Muscle layer of colon (tissue), 2 donors: ENCODE measurements at regions not wholly inside any gene's neighbourhood (a gene's known extent, or its start where the extent isn't known, plus 50 kb on each side); places are given as distances from the start of the nearest gene placed in this dataset.

Experiments used
- H3K27ac ChIP-seq: one replicate; pipeline ENCODE4 v1.7.0; 2013; ENCODE audit warnings: low read depth, mild to moderate bottlenecking, low read length, moderate library complexity
- H3K27me3 ChIP-seq, 2 donors: one replicate each; pipeline ENCODE4 v1.7.0; 2013; ENCODE audit warnings: low read length in 2 of 2, mild to moderate bottlenecking in 2 of 2; ENCODE audit not compliant: insufficient read depth in 2 of 2, control insufficient read depth in 1 of 2
- H3K36me3 ChIP-seq: one replicate; pipeline ENCODE4 v1.7.0; 2013; ENCODE audit warnings: mild to moderate bottlenecking, low read length; ENCODE audit not compliant: insufficient read depth
- H3K4me1 ChIP-seq: one replicate; pipeline ENCODE4 v1.7.0; 2013; ENCODE audit warnings: mild to moderate bottlenecking, low read length; ENCODE audit not compliant: insufficient read depth
- H3K4me3 ChIP-seq, 2 donors: one replicate each; pipeline ENCODE4 v1.7.0; 2013; ENCODE audit warnings: low read length in 2 of 2, low read depth in 1 of 2, mild to moderate bottlenecking in 1 of 2, moderate library complexity in 1 of 2
- H3K9ac ChIP-seq: one replicate; pipeline ENCODE4 v1.7.0; 2013; ENCODE audit warnings: low read length
- H3K9me3 ChIP-seq: one replicate; pipeline ENCODE4 v1.7.0; 2013; ENCODE audit warnings: mild to moderate bottlenecking, low read length
- donor health status: abdominal sarcoma.
- donor health status: Adenocarcinoma of cecum.

- H3K4me1 ChIP-seq, result peaks cover 12% of the 10 kb centered on the region
- H3K27me3 ChIP-seq, result no peaks in the 10 kb centered on the region
- no peak overlapping the region for H3K9ac ChIP-seq
- no peaks in the 10 kb centered on the region for H3K9me3 ChIP-seq
- no peaks in the 10 kb centered on the region for H3K36me3 ChIP-seq
- no peak overlapping the region for H3K27ac ChIP-seq
- no peak overlapping the region for H3K4me3 ChIP-seq
Measured at GRCh38 chr15:87619161-87619960, 637.2 kb downstream of the NTRK3 start.

- Histone ChIP-seq H3K9me3 (no peaks in the 10 kb centered on the region), H3K27ac (no peak overlapping the region), H3K36me3 (no peaks in the 10 kb centered on the region), H3K4me1 (peaks cover 12% of the 10 kb centered on the region), H3K9ac (no peak overlapping the region), H3K27me3 (no peaks in the 10 kb centered on the region), H3K4me3 (no peak overlapping the region)
Measured at GRCh38 chr15:87618203-87618725, 638.3 kb downstream of the NTRK3 start.

- no peaks in the 10 kb centered on the region for H3K36me3 ChIP-seq
- H3K9ac ChIP-seq, result no peak overlapping the region
- no peak overlapping the region for H3K4me3 ChIP-seq
- H3K9me3 ChIP-seq, result no peaks in the 10 kb centered on the region
- H3K4me1 ChIP-seq, result peaks cover 12% of the 10 kb centered on the region
- no peak overlapping the region for H3K27ac ChIP-seq
- H3K27me3 ChIP-seq, result no peaks in the 10 kb centered on the region
Measured at GRCh38 chr15:87614704-87615103, 641.8 kb downstream of the NTRK3 start.

GRCh38 chr15:87610366-87610765 lies 646.2 kb downstream of the NTRK3 start:
- peaks cover 4% of the 10 kb centered on the region for H3K4me1 ChIP-seq
- no peak overlapping the region for H3K9ac ChIP-seq
- no peaks in the 10 kb centered on the region for H3K36me3 ChIP-seq
- no peaks in the 10 kb centered on the region for H3K9me3 ChIP-seq
- H3K27me3 ChIP-seq, result no peaks in the 10 kb centered on the region
- H3K27ac ChIP-seq, result no peak overlapping the region
- H3K4me3 ChIP-seq, result no peak overlapping the region

GRCh38 chr15:87609894-87610293 lies 646.6 kb downstream of the NTRK3 start:
- Histone ChIP-seq H3K4me3 (no peak overlapping the region), H3K9ac (no peak overlapping the region), H3K36me3 (no peaks in the 10 kb centered on the region), H3K27ac (no peak overlapping the region), H3K9me3 (no peaks in the 10 kb centered on the region), H3K27me3 (no peaks in the 10 kb centered on the region), H3K4me1 (peaks cover 4% of the 10 kb centered on the region)

- Histone ChIP-seq H3K36me3 (no peaks in the 10 kb centered on the region), H3K9ac (no peak overlapping the region), H3K4me3 (no peak overlapping the region), H3K4me1 (peaks cover 4% of the 10 kb centered on the region), H3K9me3 (no peaks in the 10 kb centered on the region), H3K27me3 (no peaks in the 10 kb centered on the region), H3K27ac (no peak overlapping the region)
Measured at GRCh38 chr15:87609474-87609873, 647.1 kb downstream of the NTRK3 start.

- peaks cover 4% of the 10 kb centered on the region for H3K4me1 ChIP-seq
- no peak overlapping the region for H3K4me3 ChIP-seq
- no peak overlapping the region for H3K9ac ChIP-seq
- no peaks in the 10 kb centered on the region for H3K9me3 ChIP-seq
- no peak overlapping the region for H3K27ac ChIP-seq
- H3K36me3 ChIP-seq, result no peaks in the 10 kb centered on the region
- H3K27me3 ChIP-seq, result no peaks in the 10 kb centered on the region
Measured at GRCh38 chr15:87608238-87609028, 648.1 kb downstream of the NTRK3 start.

GRCh38 chr15:87606971-87607370 lies 649.6 kb downstream of the NTRK3 start:
- Histone ChIP-seq H3K4me1 (peaks cover 4% of the 10 kb centered on the region), H3K27me3 (no peaks in the 10 kb centered on the region), H3K4me3 (no peak overlapping the region), H3K9me3 (no peaks in the 10 kb centered on the region), H3K9ac (no peak overlapping the region), H3K27ac (no peak overlapping the region), H3K36me3 (no peaks in the 10 kb centered on the region)

GRCh38 chr15:87604857-87605446 lies 651.6 kb downstream of the NTRK3 start:
- Histone ChIP-seq H3K27me3 (no peaks in the 10 kb centered on the region), H3K9me3 (no peaks in the 10 kb centered on the region), H3K4me1 (peaks cover 4% of the 10 kb centered on the region), H3K27ac (no peak overlapping the region), H3K36me3 (no peaks in the 10 kb centered on the region), H3K9ac (no peak overlapping the region), H3K4me3 (no peak overlapping the region)

- H3K27me3 ChIP-seq, result no peaks in the 10 kb centered on the region
- H3K27ac ChIP-seq, result no peak overlapping the region
- no peaks in the 10 kb centered on the region for H3K9me3 ChIP-seq
- H3K9ac ChIP-seq, result no peak overlapping the region
- no peaks in the 10 kb centered on the region for H3K36me3 ChIP-seq
- H3K4me1 ChIP-seq, result no peaks in the 10 kb centered on the region
- H3K4me3 ChIP-seq, result no peak overlapping the region
Measured at GRCh38 chr15:87602371-87602770, 654.2 kb downstream of the NTRK3 start.

GRCh38 chr15:87599616-87600015 lies 656.9 kb downstream of the NTRK3 start:
- Histone ChIP-seq H3K9me3 (no peaks in the 10 kb centered on the region), H3K4me1 (no peaks in the 10 kb centered on the region), H3K9ac (no peak overlapping the region), H3K4me3 (no peak overlapping the region), H3K27me3 (no peaks in the 10 kb centered on the region), H3K27ac (no peak overlapping the region), H3K36me3 (no peaks in the 10 kb centered on the region)
